NCI-H524 (cell line): ENCODE measurements at regions not wholly inside any gene's neighbourhood (a gene's known extent, or its start where the extent isn't known, plus 50 kb on each side); places are given as distances from the start of the nearest gene placed in this dataset.

Experiments
- DNase-seq, 2 experiments: peaks; one replicate each; lab custom pipeline; 2025; lab: John Stamatoyannopoulos, UW

GRCh38 chr5:106894964-106895363 lies 775.8 kb downstream of the EFNA5 start:
- DNase-seq = peak in 1 of 2 experiments; percentile 4

- no peak for DNase-seq
Measured at GRCh38 chr5:106882035-106882434, 788.7 kb downstream of the EFNA5 start.

- no peak for DNase-seq
Measured at GRCh38 chr5:106880656-106881055, 790.1 kb downstream of the EFNA5 start.

- DNase-seq = no peak
Measured at GRCh38 chr5:106877881-106878280, 792.9 kb downstream of the EFNA5 start.

- DNase-seq = no peak
Measured at GRCh38 chr5:106876665-106877194, 794.0 kb downstream of the EFNA5 start.

- no peak for DNase-seq
Measured at GRCh38 chr5:106876298-106876622, 794.5 kb downstream of the EFNA5 start.

- no peak for DNase-seq
Measured at GRCh38 chr5:106875591-106876297, 795.0 kb downstream of the EFNA5 start.

- no peak for DNase-seq
Measured at GRCh38 chr5:106874974-106875373, 795.8 kb downstream of the EFNA5 start.

GRCh38 chr5:106874531-106874930 lies 796.2 kb downstream of the EFNA5 start:
- no peak for DNase-seq

GRCh38 chr5:106873568-106873967 lies 797.2 kb downstream of the EFNA5 start:
- no peak for DNase-seq

- no peak for DNase-seq
Measured at GRCh38 chr5:106865279-106865678, 805.5 kb downstream of the EFNA5 start.

GRCh38 chr5:106862450-106863193 lies 808.1 kb downstream of the EFNA5 start:
- DNase-seq = peak; percentile 32 to 72

GRCh38 chr5:106860398-106861044 lies 810.2 kb downstream of the EFNA5 start:
- DNase-seq = no peak

- no peak for DNase-seq
Measured at GRCh38 chr5:106858616-106859015, 812.1 kb downstream of the EFNA5 start.

GRCh38 chr5:106854922-106855321 lies 815.8 kb downstream of the EFNA5 start:
- DNase-seq = no peak

GRCh38 chr5:106854105-106854687 lies 816.5 kb downstream of the EFNA5 start:
- no peak for DNase-seq

GRCh38 chr5:106853266-106853665 lies 817.5 kb downstream of the EFNA5 start:
- no peak for DNase-seq

- no peak for DNase-seq
Measured at GRCh38 chr5:106849266-106849665, 821.5 kb downstream of the EFNA5 start.

GRCh38 chr5:106843812-106844416 lies 826.8 kb downstream of the EFNA5 start:
- DNase-seq = peak; percentile 10 to 43

- no peak for DNase-seq
Measured at GRCh38 chr5:106833517-106833916, 837.2 kb downstream of the EFNA5 start.

- no peak for DNase-seq
Measured at GRCh38 chr5:106827061-106827460, 843.7 kb downstream of the EFNA5 start.

- DNase-seq = no peak
Measured at GRCh38 chr5:106825374-106825773, 845.4 kb downstream of the EFNA5 start.
